Endothelial cell of umbilical vein (primary cell): ENCODE measurements at regions not wholly inside any gene's neighbourhood (a gene's known extent, or its start where the extent isn't known, plus 50 kb on each side); places are given as distances from the start of the nearest gene placed in this dataset.

ENCODE experiments used
- BruUV-seq: library from RNA; stranded (reverse); fragments of 400-500 nt; replicated peaks from 2 replicates; lab custom pipeline; 2021; lab: Mats Ljungman, UMichigan
- CTCF ChIA-PET: fragments of 300-600, 350-600 bp; sonication (Branson Sonifier 250); formaldehyde crosslinking; loops from one replicate; lab custom pipeline; 2021; ENCODE audit warnings: antibody characterized with exemption, inconsistent platforms; lab: Charles Lee
- POLR2A ChIA-PET: fragments of 300-600, 350-600 bp; sonication (Branson Sonifier 250); formaldehyde crosslinking; loops from one replicate; lab custom pipeline; 2021; ENCODE audit warnings: antibody characterized with exemption, inconsistent platforms; lab: Charles Lee
- DNase-seq: peaks from one replicate; pipeline ENCODE4 v3.0.0-alpha.2; 2011; ENCODE audit warnings: low read depth, low spot score
- FAIRE-seq: peaks from 2 replicates; lab custom pipeline; 2011; peaks lifted over from hg19 to GRCh38; lab: Jason Lieb, UNC
- H2AFZ ChIP-seq: 2 replicates; pipeline ENCODE4 v1.6.0; 2012; ENCODE audit warnings: low read depth, low read length, control low read depth, inconsistent platforms
- H3K27ac ChIP-seq: 2 replicates; pipeline ENCODE4 v1.5.1; 2011; ENCODE audit warnings: low read depth, mild to moderate bottlenecking, control low read depth, low read length, moderate library complexity; ENCODE audit not compliant: insufficient read depth
- H3K27me3 ChIP-seq, 2 experiments: 2 replicates each; pipeline versions ENCODE4 v1.6.0 to v1.6.1; 2011; ENCODE audit warnings: low read length in 2 of 2, mixed read lengths in 1 of 2; ENCODE audit not compliant: control insufficient read depth in 2 of 2, insufficient read depth in 2 of 2
- H3K36me3 ChIP-seq, 2 experiments: 2 replicates in 1 of 2; 3 replicates in 1 of 2; pipeline ENCODE4 v1.5.1; 2011; ENCODE audit warnings: low read length in 2 of 2, mild to moderate bottlenecking in 1 of 2, moderate library complexity in 1 of 2; ENCODE audit not compliant: control insufficient read depth in 2 of 2, insufficient read depth in 2 of 2; ENCODE audit errors: extremely low read depth in 1 of 2
- H3K4me1 ChIP-seq: 3 replicates; pipeline ENCODE4 v1.5.1; 2011; ENCODE audit warnings: mild to moderate bottlenecking, low read length; ENCODE audit not compliant: control insufficient read depth, insufficient read depth; ENCODE audit errors: extremely low read depth
- H3K4me2 ChIP-seq: 2 replicates; pipeline ENCODE4 v1.6.1; 2011; ENCODE audit warnings: low read length, control low read depth, mixed read lengths; ENCODE audit not compliant: insufficient read depth
- H3K4me3 ChIP-seq, 3 experiments: fragments of 200-600 bp in 1 of 3; sonication (generic), shearing (Covaris generic) in 1 of 3; replicated peaks in 1 of 3; 2 replicates each; pipeline ENCODE4 v1.5.1; 2011 to 2016; ENCODE audit warnings: control low read depth in 3 of 3, low read length in 3 of 3, mild to moderate bottlenecking in 2 of 3, inconsistent platforms in 1 of 3, low read depth in 1 of 3, moderate library complexity in 1 of 3; ENCODE audit not compliant: insufficient read depth in 1 of 3
- H3K79me2 ChIP-seq: 2 replicates; pipeline ENCODE4 v1.6.0; 2012; ENCODE audit warnings: low read length, inconsistent platforms; ENCODE audit not compliant: control insufficient read depth, insufficient read depth
- H3K9ac ChIP-seq: replicated peaks from 2 replicates; pipeline ENCODE3; 2011; ENCODE audit warnings: low read length, control low read depth; ENCODE audit not compliant: insufficient read depth; ENCODE audit errors: extremely low read depth
- H3K9me1 ChIP-seq: replicated peaks from 3 replicates; pipeline ENCODE4 v1.6.0; 2011; ENCODE audit warnings: mild to moderate bottlenecking, low read length; ENCODE audit not compliant: control insufficient read depth, insufficient read depth; ENCODE audit errors: extremely low read depth
- H3K9me3 ChIP-seq: replicated peaks from 2 replicates; pipeline ENCODE4 v1.5.1; 2012; ENCODE audit warnings: low read length, inconsistent platforms; ENCODE audit not compliant: control insufficient read depth, insufficient read depth
- H4K20me1 ChIP-seq: replicated peaks from 2 replicates; pipeline ENCODE3; 2011; ENCODE audit warnings: mild to moderate bottlenecking, low read length; ENCODE audit not compliant: control insufficient read depth, insufficient read depth; ENCODE audit errors: extremely low read depth
- CTCF ChIP-seq, 2 donors: IDR thresholded peaks; 1 replicate in 1 of 2; 2 replicates in 1 of 2; pipeline ENCODE4 v1.5.1; 2011; ENCODE audit warnings: low read length in 2 of 2, mild to moderate bottlenecking in 2 of 2, moderate library complexity in 2 of 2, control low read depth in 1 of 2, inconsistent platforms in 1 of 2, low read depth in 1 of 2; ENCODE audit not compliant: insufficient read depth in 1 of 2; ENCODE audit errors: extremely low read depth in 1 of 2
- EZH2 ChIP-seq: IDR thresholded peaks from 2 replicates; pipeline ENCODE4 v1.6.1; 2012; ENCODE audit warnings: borderline replicate concordance, low read depth, mild to moderate bottlenecking, moderate library complexity, low read length, inconsistent platforms; ENCODE audit not compliant: severe bottlenecking
- FOS ChIP-seq: IDR thresholded peaks from 2 replicates; pipeline ENCODE4 v1.6.1; 2011; ENCODE audit warnings: mild to moderate bottlenecking, low read length, moderate library complexity, borderline replicate concordance; ENCODE audit not compliant: insufficient read depth
- GATA2 ChIP-seq: IDR thresholded peaks from 2 replicates; pipeline ENCODE4 v1.7.0; 2011; ENCODE audit warnings: low read depth, mild to moderate bottlenecking, moderate library complexity, mixed read lengths, low read length; ENCODE audit not compliant: insufficient read length, insufficient read depth
- JUN ChIP-seq: IDR thresholded peaks from 2 replicates; pipeline ENCODE4 v1.6.1; 2011; ENCODE audit warnings: borderline replicate concordance, low read depth; ENCODE audit not compliant: insufficient read length, insufficient read depth
- MAX ChIP-seq: IDR thresholded peaks from 2 replicates; pipeline ENCODE4 v1.6.1; 2011; ENCODE audit not compliant: insufficient read depth, insufficient read length
- MYC ChIP-seq: IDR thresholded peaks from one replicate; pipeline ENCODE4 v1.6.1; 2011; ENCODE audit warnings: mild to moderate bottlenecking, low read depth, low read length
- POLR2A ChIP-seq: IDR thresholded peaks from 2 replicates; pipeline ENCODE4 v1.6.1; 2012; ENCODE audit warnings: low read depth, mild to moderate bottlenecking, control low read depth, low read length
- POLR2AphosphoS5 ChIP-seq: IDR thresholded peaks from 2 replicates; pipeline ENCODE4 v1.6.1; 2012; ENCODE audit warnings: low read depth, mild to moderate bottlenecking, control low read depth, low read length, moderate library complexity; ENCODE audit not compliant: insufficient read depth
- dilution Hi-C: fragments of 300-500 bp; cut with MboI; formaldehyde crosslinking; loops from one replicate; pipeline ENCODE4 v1.15.0; 2019; ENCODE audit warnings: low sequenced_read_pairs; ENCODE audit not compliant: extremely low pct_ligation_motif_present
- intact Hi-C: fragments of 100-400 bp; cut with micrococcal nuclease; formaldehyde crosslinking; loops from one replicate; pipeline ENCODE4 v1.10.0; 2022

GRCh38 chr7:112958775-112959174 lies 127.9 kb downstream of the GPR85 start:
- H3K9me1 ChIP-seq, result no peaks in the 10 kb centered on the region
- no peak overlapping the region for H3K4me2 ChIP-seq
- no peaks in the 10 kb centered on the region for H4K20me1 ChIP-seq
- FAIRE-seq (no peak), DNase-seq (no peak)
- no peaks in the 10 kb centered on the region for H3K79me2 ChIP-seq
- dilution Hi-C loops, result no loop called here
- H3K4me3 ChIP-seq, result no peak overlapping the region
- POLR2A ChIA-PET, result no interaction called here
- TF ChIP-seq JUN, result no peak
- no peak for TF ChIP-seq GATA2
- TF ChIP-seq EZH2, result no peak
- no peak for TF ChIP-seq FOS
- no peak for TF ChIP-seq CTCF (IDR thresholded peaks at IDR 0.05; ENCODE audit: extremely low read depth in 1 of 2, insufficient read depth in 1 of 2, low read depth in 1 of 2, low read length in 2 of 2)
- no peak for TF ChIP-seq POLR2A
- TF ChIP-seq MYC, result no peak
- no peak for TF ChIP-seq POLR2AphosphoS5
- no peak for TF ChIP-seq MAX
- H3K36me3 ChIP-seq, result no peaks in the 10 kb centered on the region
- no peak overlapping the region for H3K27ac ChIP-seq
- no peak overlapping the region for H2AFZ ChIP-seq
- H3K27me3 ChIP-seq, result no peaks in the 10 kb centered on the region
- H3K4me1 ChIP-seq, result no peaks in the 10 kb centered on the region
- H3K9ac ChIP-seq, result no peak overlapping the region
- intact Hi-C loops, result no loop called here
- H3K9me3 ChIP-seq, result no peaks in the 10 kb centered on the region
- no TSS peak for BruUV-seq
- CTCF ChIA-PET, result interaction anchor here (0.7 to 1.1 kb wide), 2 partner anchors 19 to 194 kb away, joined by 3 read pairs; a partner anchor contains a TSS
